A549 (cell line): ENCODE measurements at regions not wholly inside any gene's neighbourhood (a gene's known extent, or its start where the extent isn't known, plus 50 kb on each side); places are given as distances from the start of the nearest gene placed in this dataset.

Source experiments
- ATAC-seq, 2 experiments: fragments of 200-7000 bp in 1 of 2; fragments of >200 bp in 1 of 2; cut with Nextera tagmentation in 1 of 2; cut with Tn5 transposase in 1 of 2; 3 replicates each; pipeline versions ENCODE4 v1.8.0 to v1.9.1; 2018 to 2020; ENCODE audit warnings: mild to moderate bottlenecking in 1 of 2, moderate library complexity in 1 of 2
- CTCF ChIA-PET: fragments of 300-600 bp; sonication (Branson Sonifier 250); formaldehyde crosslinking; extraction: SDS; loops from one replicate; lab custom pipeline; 2021; ENCODE audit warnings: antibody characterized with exemption, inconsistent platforms; lab: Yijun Ruan, JAX
- POLR2A ChIA-PET: fragments of 350-600 bp; formaldehyde crosslinking; extraction: SDS; loops from one replicate; lab custom pipeline; 2021; ENCODE audit warnings: antibody characterized with exemption, inconsistent platforms; lab: Yijun Ruan, JAX
- DNase-seq, 2 experiments: peaks; one replicate each; pipeline versions ENCODE4 v3.0.0 to v3.0.0-alpha.2; 2011 to 2016; ENCODE audit warnings: low read depth in 1 of 2, low spot score in 1 of 2
- FAIRE-seq: peaks from 2 replicates; lab custom pipeline; 2011; peaks lifted over from hg19 to GRCh38; lab: Jason Lieb, UNC
- H3K27ac ChIP-seq, 2 experiments: fragments of >200 bp; sonication (Bioruptor Twin); formaldehyde crosslinking; 3 replicates each; pipeline ENCODE4 v1.5.1; 2016 to 2017
- H3K4me1 ChIP-seq: fragments of >200 bp; sonication (Bioruptor Twin); formaldehyde crosslinking; 3 replicates; pipeline ENCODE4 v1.6.1; 2016
- H3K4me2 ChIP-seq: fragments of >200 bp; sonication (Bioruptor Twin); formaldehyde crosslinking; 3 replicates; pipeline ENCODE4 v1.6.1; 2016
- H3K4me3 ChIP-seq: fragments of >200 bp; sonication (Bioruptor Twin); formaldehyde crosslinking; 3 replicates; pipeline ENCODE4 v1.5.1; 2016
- H3K9me3 ChIP-seq: fragments of >200 bp; sonication (Bioruptor Twin); formaldehyde crosslinking; 3 replicates; pipeline ENCODE4 v1.6.1; 2016
- CEBPB ChIP-seq, 2 experiments: fragments of >200 bp in 1 of 2; sonication (Bioruptor Twin) in 1 of 2; formaldehyde crosslinking in 1 of 2; IDR thresholded peaks; 2 replicates each; pipeline ENCODE4 v1.6.1; 2012 to 2016
- CTCF ChIP-seq: fragments of >200 bp; sonication (Bioruptor Twin); formaldehyde crosslinking; IDR thresholded peaks from 3 replicates; pipeline ENCODE4 v1.5.1; 2016
- E2F6 ChIP-seq: IDR thresholded peaks from 2 replicates; pipeline ENCODE4 v1.6.1; 2012; ENCODE audit warnings: low read depth, borderline replicate concordance
- EHF ChIP-seq: fragments of 250-450 bp; sonication (Bioruptor Pico); IDR thresholded peaks from 2 replicates; pipeline ENCODE4 v1.5.0; 2020; ENCODE audit warnings: mild to moderate bottlenecking
- ELK1 ChIP-seq: fragments of 150-350 bp; IDR thresholded peaks from 2 replicates; pipeline ENCODE4 v1.6.1; 2014; ENCODE audit warnings: low read depth, mild to moderate bottlenecking, low read length
- ESRRA ChIP-seq: fragments of 150-350 bp; IDR thresholded peaks from 2 replicates; pipeline ENCODE4 v1.6.1; 2014; ENCODE audit warnings: mild to moderate bottlenecking, low read length, borderline replicate concordance
- FOSB ChIP-seq: fragments of 250-450 bp; sonication (Bioruptor Pico); IDR thresholded peaks from 2 replicates; pipeline ENCODE4 v1.5.0; 2020; ENCODE audit warnings: mild to moderate bottlenecking, moderate library complexity
- FOSL2 ChIP-seq, 2 experiments: fragments of 450-650 bp in 1 of 2; fragments of >200 bp in 1 of 2; sonication (Bioruptor Twin) in 1 of 2; formaldehyde crosslinking; IDR thresholded peaks; 2 replicates each; pipeline versions ENCODE4 v1.5.0 to v1.6.1; 2016 to 2020; ENCODE audit warnings: mild to moderate bottlenecking in 1 of 2, moderate library complexity in 1 of 2
- FOXS1 ChIP-seq: fragments of 250-450 bp; sonication (Bioruptor Pico); IDR thresholded peaks from 2 replicates; pipeline ENCODE4 v1.5.0; 2020; ENCODE audit warnings: mild to moderate bottlenecking, moderate library complexity
- HDAC2 ChIP-seq: fragments of 200-600 bp; sonication (generic); IDR thresholded peaks from 2 replicates; pipeline ENCODE4 v1.6.1; 2016
- HEYL ChIP-seq: fragments of 250-450 bp; sonication (Bioruptor Pico); IDR thresholded peaks from 2 replicates; pipeline ENCODE4 v1.8.0; 2021; ENCODE audit warnings: mild to moderate bottlenecking, moderate library complexity
- HOXA7 ChIP-seq: fragments of 250-450 bp; sonication (Bioruptor Pico); IDR thresholded peaks from 2 replicates; pipeline ENCODE4 v1.5.0; 2020; ENCODE audit warnings: mild to moderate bottlenecking, moderate library complexity
- HOXB5 ChIP-seq: fragments of 250-450 bp; sonication (Bioruptor Pico); IDR thresholded peaks from 2 replicates; pipeline ENCODE4 v1.5.0; 2020; ENCODE audit warnings: mild to moderate bottlenecking, moderate library complexity
- JUNB ChIP-seq: fragments of >200 bp; sonication (Bioruptor Twin); formaldehyde crosslinking; IDR thresholded peaks from 2 replicates; pipeline ENCODE4 v1.6.1; 2016
- MAFK ChIP-seq: fragments of 450-650 bp; IDR thresholded peaks from 2 replicates; pipeline ENCODE4 v1.6.1; 2014; ENCODE audit not compliant: partially characterized antibody
- MYC ChIP-seq: IDR thresholded peaks from 2 replicates; pipeline ENCODE4 v1.6.1; 2012; ENCODE audit warnings: mild to moderate bottlenecking, inconsistent platforms, low read length, improper control_type of control experiment, borderline replicate concordance
- NR3C1 ChIP-seq: fragments of >200 bp; sonication (Bioruptor Twin); formaldehyde crosslinking; IDR thresholded peaks from 3 replicates; pipeline ENCODE4 v1.6.1; 2017
- RAD21 ChIP-seq, 2 experiments: fragments of >200 bp in 1 of 2; sonication (Bioruptor Twin) in 1 of 2; formaldehyde crosslinking in 1 of 2; IDR thresholded peaks in 1 of 2; conservative IDR thresholded peaks in 1 of 2; 2 replicates in 1 of 2; 3 replicates in 1 of 2; pipeline ENCODE4 v1.6.1; 2012 to 2018; ENCODE audit warnings: inconsistent platforms in 1 of 2
- RARB ChIP-seq: fragments of 250-450 bp; sonication (Bioruptor Pico); IDR thresholded peaks from 2 replicates; pipeline ENCODE4 v1.8.0; 2021; ENCODE audit warnings: mild to moderate bottlenecking, moderate library complexity
- RNF2 ChIP-seq: fragments of 200-600 bp; sonication (generic); IDR thresholded peaks from 2 replicates; pipeline ENCODE4 v1.6.1; 2016; ENCODE audit warnings: low read depth, mild to moderate bottlenecking, antibody characterized with exemption, moderate library complexity, borderline replicate concordance
- SMC3 ChIP-seq: fragments of >200 bp; sonication (Bioruptor Twin); formaldehyde crosslinking; IDR thresholded peaks from 3 replicates; pipeline ENCODE4 v1.6.1; 2018; ENCODE audit warnings: inconsistent platforms
- TP53 ChIP-seq: fragments of 250-450 bp; sonication (Bioruptor Pico); IDR thresholded peaks from 2 replicates; pipeline ENCODE4 v1.5.0; 2021; ENCODE audit warnings: mild to moderate bottlenecking, moderate library complexity
- USF2 ChIP-seq: fragments of 450-650 bp; IDR thresholded peaks from 2 replicates; pipeline ENCODE4 v1.6.1; 2014; ENCODE audit warnings: antibody characterized with exemption
- ZNF302 ChIP-seq: fragments of 250-450 bp; sonication (Bioruptor Pico); IDR thresholded peaks from 2 replicates; pipeline ENCODE4 v1.9.0; 2021; ENCODE audit warnings: inconsistent platforms, mild to moderate bottlenecking, moderate library complexity
- WGBS: methylation state at CpG from one replicate; pipeline ENCODE4 v1.1.6; 2017; ENCODE audit errors: missing lambda C conversion rate; 5-methylcytosine and 5-hydroxymethylcytosine counted together
- TF ChIP-seq, protein P1 (sequence below): fragments of >200 bp; sonication (Bioruptor Twin); formaldehyde crosslinking; IDR thresholded peaks from 2 replicates; pipeline ENCODE4 v1.6.1; 2016
- TF ChIP-seq, protein P2 (sequence below): IDR thresholded peaks from 2 replicates; pipeline ENCODE4 v1.6.1; 2012

DNA sequence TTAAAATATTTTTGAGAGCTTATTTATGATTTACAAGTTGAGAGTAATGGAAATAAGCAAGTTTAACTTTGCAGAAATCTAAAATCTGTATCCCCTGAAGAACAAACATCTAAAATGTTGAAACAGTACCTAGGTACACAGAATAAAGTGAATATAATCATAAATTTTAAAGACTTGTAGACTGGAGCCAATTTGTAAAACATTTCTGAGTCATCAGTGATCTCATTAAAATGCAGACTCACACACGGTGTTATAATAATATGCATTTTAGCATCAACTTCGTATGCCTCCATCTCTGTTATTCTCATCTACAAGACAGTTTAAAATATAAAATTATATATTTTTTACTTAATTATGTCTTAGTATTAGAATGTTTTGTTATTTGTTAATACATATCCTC, 399.5 kb upstream of the GOLIM4 start:
- CTCF ChIA-PET, result no interaction called here
- no peak overlapping the region for H3K4me3 ChIP-seq
- no peak for DNase-seq
- WGBS, result 3% methylated on average over 2 of the region's 2 CpGs
- TF ChIP-seq EHF (CRISPR knock-in tag) (no peak), ELK1 (no peak), FOSL2 (IDR thresholded peaks at IDR 0.05) (no peak), FOSL2 (CRISPR knock-in tag; IDR thresholded peaks at IDR 0.05) (no peak), CEBPB (IDR thresholded peaks at IDR 0.05) (no peak), SMC3 (no peak), TP53 (no peak), ESRRA (no peak), RARB (CRISPR knock-in tag) (no peak), MYC (no peak), JUNB (no peak), HDAC2 (no peak), HOXA7 (no peak)
- TF ChIP-seq, protein P1, sequence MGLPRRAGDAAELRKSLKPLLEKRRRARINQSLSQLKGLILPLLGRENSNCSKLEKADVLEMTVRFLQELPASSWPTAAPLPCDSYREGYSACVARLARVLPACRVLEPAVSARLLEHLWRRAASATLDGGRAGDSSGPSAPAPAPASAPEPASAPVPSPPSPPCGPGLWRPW, result no peak
- TF ChIP-seq, all 56 proteins: peak for 0
- H3K9me3 ChIP-seq, result no peaks in the 10 kb centered on the region
- H3K4me1 ChIP-seq, result no peaks in the 10 kb centered on the region
- FAIRE-seq, result no peak
- H3K4me2 ChIP-seq, result no peak overlapping the region
- no peak overlapping the region for H3K27ac ChIP-seq
- ATAC-seq, result no peak
- POLR2A ChIA-PET, result no interaction called here

- no peak for ATAC-seq
- ChIA-PET CTCF (no interaction called here), POLR2A (no interaction called here)
- no peak for DNase-seq
- Histone ChIP-seq H3K4me2 (no peak overlapping the region), H3K27ac (no peak overlapping the region), H3K4me1 (no peaks in the 10 kb centered on the region), H3K9me3 (no peaks in the 10 kb centered on the region), H3K4me3 (no peak overlapping the region)
- TF ChIP-seq ZNF302 (CRISPR knock-in tag) (no peak), RAD21 (conservative IDR thresholded peaks at IDR 0.05 in 1 of 2, IDR thresholded peaks at IDR 0.05 in 1 of 2) (no peak), USF2 (no peak), TP53 (no peak), FOSB (CRISPR knock-in tag) (no peak)
- TF ChIP-seq, protein P1, result no peak
- no peak for FAIRE-seq
Measured at GRCh38 chr3:168493412-168494205, 397.9 kb upstream of the GOLIM4 start.

DNA sequence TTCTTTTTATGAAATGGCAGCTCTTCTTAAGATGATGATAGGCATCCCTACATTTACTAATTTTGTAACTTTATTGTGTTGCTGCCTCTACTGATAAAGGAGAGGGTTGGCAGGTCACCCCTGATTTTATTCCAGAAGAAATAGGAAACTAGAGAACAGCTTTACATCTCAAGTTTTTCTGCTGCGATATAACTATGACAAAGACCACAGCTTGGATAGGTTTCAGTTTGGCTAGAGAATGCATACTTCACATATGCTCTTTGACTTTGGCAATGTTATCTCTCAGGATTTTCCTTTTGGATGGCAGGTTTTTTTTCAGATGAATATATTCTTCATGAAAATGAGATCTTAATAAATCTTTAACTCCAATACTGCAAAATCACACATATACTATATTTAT, 395.3 kb upstream of the GOLIM4 start:
- POLR2A ChIA-PET, result no interaction called here
- ATAC-seq, result no peak
- H3K4me1 ChIP-seq, result no peaks in the 10 kb centered on the region
- H3K4me3 ChIP-seq, result no peak overlapping the region
- CTCF ChIA-PET, result no interaction called here
- no peak for TF ChIP-seq RAD21 (conservative IDR thresholded peaks at IDR 0.05 in 1 of 2, IDR thresholded peaks at IDR 0.05 in 1 of 2)
- TF ChIP-seq, protein P2, sequence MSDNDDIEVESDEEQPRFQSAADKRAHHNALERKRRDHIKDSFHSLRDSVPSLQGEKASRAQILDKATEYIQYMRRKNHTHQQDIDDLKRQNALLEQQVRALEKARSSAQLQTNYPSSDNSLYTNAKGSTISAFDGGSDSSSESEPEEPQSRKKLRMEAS, result no peak
- TF ChIP-seq FOSL2 (IDR thresholded peaks at IDR 0.05), result no peak
- no peak for TF ChIP-seq FOSL2 (CRISPR knock-in tag; IDR thresholded peaks at IDR 0.05)
- TF ChIP-seq HOXB5 (CRISPR knock-in tag), result no peak
- TF ChIP-seq RNF2, result no peak
- no peak for TF ChIP-seq NR3C1
- TF ChIP-seq MAFK, result no peak
- TF ChIP-seq HEYL (CRISPR knock-in tag), result no peak
- no peak for TF ChIP-seq CTCF
- no peak for TF ChIP-seq E2F6
- TF ChIP-seq, protein P1, result no peak
- TF ChIP-seq HDAC2, result no peak
- TF ChIP-seq ELK1, result no peak
- TF ChIP-seq MYC, result no peak
- no peak for TF ChIP-seq FOXS1 (CRISPR knock-in tag)
- no peak for FAIRE-seq
- no peak overlapping the region for H3K27ac ChIP-seq
- no peaks in the 10 kb centered on the region for H3K9me3 ChIP-seq
- H3K4me2 ChIP-seq, result no peak overlapping the region
- WGBS, result 0% methylated on average over 1 of the region's 1 CpG
- no peak for DNase-seq
